ENCODE measurements at regions not wholly inside any gene's neighbourhood (a gene's known extent, or its start where the extent isn't known, plus 50 kb on each side); places are given as distances from the start of the nearest gene placed in this dataset.

GRCh38 chr22:47629791-47630655 lies 867.6 kb downstream of the TBC1D22A start:
- DNase-seq (ENCODE audit: low spot score) = no peak

- DNase-seq (ENCODE audit: low spot score) = no peak
These were observed 866.8 kb downstream of the TBC1D22A start for GRCh38 chr22:47629273-47629711.

- DNase-seq (ENCODE audit: low spot score) = no peak
These were observed 866.2 kb downstream of the TBC1D22A start for GRCh38 chr22:47628477-47629272.

- no peak for DNase-seq (ENCODE audit: low spot score)
These were observed 865.3 kb downstream of the TBC1D22A start for GRCh38 chr22:47627556-47628253.

- no peak for DNase-seq (ENCODE audit: low spot score)
These were observed 864.3 kb downstream of the TBC1D22A start for GRCh38 chr22:47626428-47627390.

GRCh38 chr22:47625531-47626427 lies 863.3 kb downstream of the TBC1D22A start:
- DNase-seq (ENCODE audit: low spot score) = no peak

GRCh38 chr22:47625013-47625385 lies 862.5 kb downstream of the TBC1D22A start:
- DNase-seq (ENCODE audit: low spot score) = no peak

GRCh38 chr22:47624252-47625012 lies 862.0 kb downstream of the TBC1D22A start:
- DNase-seq (ENCODE audit: low spot score) = no peak

GRCh38 chr22:47623763-47624148 lies 861.3 kb downstream of the TBC1D22A start:
- DNase-seq (ENCODE audit: low spot score) = no peak

GRCh38 chr22:47623066-47623762 lies 860.8 kb downstream of the TBC1D22A start:
- no peak for DNase-seq (ENCODE audit: low spot score)

- DNase-seq (ENCODE audit: low spot score) = no peak
These were observed 860.1 kb downstream of the TBC1D22A start for GRCh38 chr22:47622541-47622940.

GRCh38 chr22:47621253-47621652 lies 858.8 kb downstream of the TBC1D22A start:
- DNase-seq (ENCODE audit: low spot score) = no peak

- DNase-seq (ENCODE audit: low spot score) = no peak
These were observed 857.9 kb downstream of the TBC1D22A start for GRCh38 chr22:47620391-47620790.

- DNase-seq (ENCODE audit: low spot score) = no peak
These were observed 857.2 kb downstream of the TBC1D22A start for GRCh38 chr22:47619631-47620030.

GRCh38 chr22:47618180-47619010 lies 855.9 kb downstream of the TBC1D22A start:
- no peak for DNase-seq (ENCODE audit: low spot score)

- no peak for DNase-seq (ENCODE audit: low spot score)
These were observed 854.7 kb downstream of the TBC1D22A start for GRCh38 chr22:47617186-47617585.

GRCh38 chr22:47616396-47617020 lies 854.1 kb downstream of the TBC1D22A start:
- DNase-seq (ENCODE audit: low spot score) = no peak

Measured in AG08396 (cell line).